H1 (cell line): ENCODE measurements at regions not wholly inside any gene's neighbourhood (a gene's known extent, or its start where the extent isn't known, plus 50 kb on each side); places are given as distances from the start of the nearest gene placed in this dataset.

Experiments used
- CTCF ChIA-PET: fragments of 300-600 bp; sonication (Branson Sonifier 250); formaldehyde crosslinking; loops from one replicate; lab custom pipeline; 2021; ENCODE audit not compliant: partially characterized antibody; lab: Charles Lee
- POLR2A ChIA-PET: fragments of 300-600 bp; sonication (Branson Sonifier 250); formaldehyde crosslinking; loops from one replicate; lab custom pipeline; 2021; ENCODE audit warnings: inconsistent platforms; ENCODE audit not compliant: partially characterized antibody; lab: Charles Lee
- DNase-seq, 2 experiments: peaks; one replicate each; pipeline versions ENCODE4 v3.0.0 to v3.0.0-alpha.2; 2010 to 2022; ENCODE audit warnings: low spot score in 2 of 2, low read depth in 1 of 2, mixed read lengths in 1 of 2
- FAIRE-seq: peaks from 2 replicates; lab custom pipeline; 2011; peaks lifted over from hg19 to GRCh38; lab: Jason Lieb, UNC
- H2AFZ ChIP-seq: 2 replicates; pipeline ENCODE4 v1.8.1; 2012; ENCODE audit warnings: low read length, inconsistent platforms
- H2AK5ac ChIP-seq: 2 replicates; pipeline ENCODE4 v1.6.1; 2013; ENCODE audit warnings: low read depth, low read length
- H2BK120ac ChIP-seq: replicated peaks from 2 replicates; pipeline ENCODE3; 2013; ENCODE audit warnings: low read depth, low read length, inconsistent platforms
- H2BK12ac ChIP-seq: 2 replicates; pipeline ENCODE4 v1.6.1; 2013; ENCODE audit warnings: low read depth, low read length
- H2BK15ac ChIP-seq: 2 replicates; pipeline ENCODE4 v1.6.1; 2013; ENCODE audit warnings: low read length
- H2BK20ac ChIP-seq: 2 replicates; pipeline ENCODE4 v1.6.1; 2013; ENCODE audit warnings: low read length
- H2BK5ac ChIP-seq: 2 replicates; pipeline ENCODE4 v1.6.1; 2013; ENCODE audit warnings: low read depth, low read length
- H3K14ac ChIP-seq: 2 replicates; pipeline ENCODE4 v1.6.1; 2013; ENCODE audit warnings: inconsistent platforms; ENCODE audit not compliant: insufficient read length
- H3K18ac ChIP-seq: 2 replicates; pipeline ENCODE4 v1.6.1; 2013; ENCODE audit warnings: low read length; ENCODE audit errors: extremely low read depth
- H3K23ac ChIP-seq: 2 replicates; pipeline ENCODE4 v1.6.1; 2013; ENCODE audit warnings: inconsistent platforms; ENCODE audit not compliant: insufficient read length
- H3K23me2 ChIP-seq: 2 replicates; pipeline ENCODE4 v1.6.1; 2013; ENCODE audit warnings: low read depth, low read length
- H3K27ac ChIP-seq: 2 replicates; pipeline ENCODE4 v1.6.1; 2011; ENCODE audit warnings: low read depth, low read length, inconsistent platforms
- H3K27me3 ChIP-seq, 4 experiments: replicated peaks in 1 of 4; 1 replicate in 1 of 4; 2 replicates in 3 of 4; pipeline versions ENCODE4 v1.6.1 to v1.8.1; 2011 to 2013; ENCODE audit warnings: low read length in 3 of 4, mild to moderate bottlenecking in 3 of 4, inconsistent platforms in 2 of 4, mixed read lengths in 2 of 4, moderate library complexity in 1 of 4; ENCODE audit not compliant: control insufficient read depth in 3 of 4, insufficient read depth in 3 of 4; ENCODE audit errors: extremely low read depth in 1 of 4
- H3K36me3 ChIP-seq, 4 experiments: 2 replicates each; pipeline versions ENCODE4 v1.6.1 to v1.8.1; 2011 to 2013; ENCODE audit warnings: mild to moderate bottlenecking in 4 of 4, low read length in 3 of 4, moderate library complexity in 2 of 4, control low read depth in 1 of 4, inconsistent platforms in 1 of 4; ENCODE audit not compliant: insufficient read depth in 4 of 4, control insufficient read depth in 2 of 4
- H3K4ac ChIP-seq: replicated peaks from 2 replicates; pipeline ENCODE3; 2013; ENCODE audit warnings: low read length, low read depth, mixed read lengths, inconsistent platforms; ENCODE audit not compliant: insufficient read length
- H3K4me1 ChIP-seq, 4 experiments: replicated peaks in 1 of 4; 1 replicate in 1 of 4; 2 replicates in 3 of 4; pipeline versions ENCODE4 v1.6.1 to v1.8.1; 2011 to 2013; ENCODE audit warnings: low read length in 3 of 4, inconsistent platforms in 2 of 4, mixed read lengths in 1 of 4; ENCODE audit not compliant: insufficient read depth in 4 of 4, control insufficient read depth in 3 of 4
- H3K4me2 ChIP-seq, 2 experiments: 2 replicates each; pipeline versions ENCODE4 v1.6.1 to v1.8.1; 2011 to 2013; ENCODE audit warnings: low read depth in 2 of 2, low read length in 2 of 2, control low read depth in 1 of 2, inconsistent platforms in 1 of 2, mild to moderate bottlenecking in 1 of 2; ENCODE audit not compliant: insufficient read depth in 1 of 2
- H3K4me3 ChIP-seq, 4 experiments: fragments of 200-600, 300-600 bp in 1 of 4; sonication (generic), shearing (Covaris generic), sonication (Bioruptor Twin) in 1 of 4; 2 replicates each; pipeline versions ENCODE4 v1.5.1 to v1.8.1; 2011 to 2016; ENCODE audit warnings: low read length in 4 of 4, low read depth in 3 of 4, control low read depth in 2 of 4, inconsistent platforms in 2 of 4, mild to moderate bottlenecking in 2 of 4, mixed read lengths in 1 of 4, moderate library complexity in 1 of 4; ENCODE audit not compliant: insufficient read depth in 2 of 4; ENCODE audit errors: extremely low read depth in 1 of 4
- H3K56ac ChIP-seq: replicated peaks from 2 replicates; pipeline ENCODE3; 2013; ENCODE audit warnings: low read depth, mild to moderate bottlenecking, mixed read lengths, low read length, inconsistent platforms; ENCODE audit not compliant: insufficient read length
- H3K79me1 ChIP-seq: 2 replicates; pipeline ENCODE4 v1.6.1; 2013; ENCODE audit warnings: low read depth, low read length, control low read depth
- H3K79me2 ChIP-seq, 2 experiments: 2 replicates each; pipeline versions ENCODE4 v1.6.1 to v1.8.1; 2012 to 2013; ENCODE audit warnings: low read length in 2 of 2, mild to moderate bottlenecking in 2 of 2, inconsistent platforms in 1 of 2; ENCODE audit not compliant: insufficient read depth in 2 of 2, control insufficient read depth in 1 of 2
- H3K9ac ChIP-seq, 4 experiments: replicated peaks in 1 of 4; 1 replicate in 1 of 4; 2 replicates in 3 of 4; pipeline versions ENCODE4 v1.6.1 to v1.8.1; 2011 to 2013; ENCODE audit warnings: low read depth in 3 of 4, low read length in 3 of 4, control low read depth in 2 of 4, mild to moderate bottlenecking in 2 of 4, moderate library complexity in 2 of 4, inconsistent platforms in 1 of 4; ENCODE audit errors: extremely low read depth in 1 of 4
- H3K9me3 ChIP-seq, 2 experiments: 2 replicates each; pipeline versions ENCODE4 v1.6.1 to v1.8.1; 2012 to 2013; ENCODE audit warnings: mild to moderate bottlenecking in 2 of 2, moderate library complexity in 2 of 2, control low read depth in 1 of 2, inconsistent platforms in 1 of 2, low read depth in 1 of 2, low read length in 1 of 2, mixed read lengths in 1 of 2; ENCODE audit not compliant: insufficient read depth in 2 of 2
- H4K20me1 ChIP-seq, 2 experiments: replicated peaks in 1 of 2; 2 replicates each; pipeline versions ENCODE3 to v1.8.1; 2011 to 2013; ENCODE audit warnings: inconsistent platforms in 2 of 2, low read length in 2 of 2, mild to moderate bottlenecking in 1 of 2; ENCODE audit not compliant: insufficient read depth in 2 of 2, control insufficient read depth in 1 of 2
- H4K5ac ChIP-seq: 2 replicates; pipeline ENCODE4 v1.6.1; 2013; ENCODE audit warnings: low read length, low read depth, mixed read lengths, inconsistent platforms; ENCODE audit not compliant: insufficient read length
- H4K8ac ChIP-seq: 2 replicates; pipeline ENCODE4 v1.8.0; 2013; ENCODE audit warnings: mild to moderate bottlenecking, moderate library complexity, low read length, inconsistent platforms; ENCODE audit not compliant: insufficient read depth; ENCODE audit errors: extremely low read depth
- H4K91ac ChIP-seq: replicated peaks from 2 replicates; pipeline ENCODE3; 2013; ENCODE audit warnings: low read length, mixed read lengths, inconsistent platforms; ENCODE audit not compliant: insufficient read length
- BCL11A ChIP-seq, 2 experiments: IDR thresholded peaks; one replicate each; pipeline ENCODE4 v1.6.1; 2011; ENCODE audit warnings: low read depth in 2 of 2, low read length in 2 of 2, mild to moderate bottlenecking in 2 of 2
- BRCA1 ChIP-seq: IDR thresholded peaks from 2 replicates; pipeline ENCODE4 v1.6.1; 2012; ENCODE audit warnings: low read depth, low read length, improper control_type of control experiment
- CBX8 ChIP-seq: fragments of 300-800, 300-1000 bp; sonication (generic); IDR thresholded peaks from 2 replicates; pipeline ENCODE4 v1.7.1; 2016; ENCODE audit warnings: low read depth, low read length, borderline replicate concordance
- EGR1 ChIP-seq: IDR thresholded peaks from 2 replicates; pipeline ENCODE4 v1.6.1; 2011; ENCODE audit warnings: low read depth, low read length, borderline replicate concordance
- SIX5 ChIP-seq: IDR thresholded peaks from 2 replicates; pipeline ENCODE4 v1.6.1; 2011; ENCODE audit warnings: mild to moderate bottlenecking, low read depth, low read length
- SP1 ChIP-seq: IDR thresholded peaks from 2 replicates; pipeline ENCODE4 v1.6.1; 2011; ENCODE audit warnings: low read depth, low read length
- SRF ChIP-seq: IDR thresholded peaks from 2 replicates; pipeline ENCODE4 v1.6.1; 2011; ENCODE audit warnings: mild to moderate bottlenecking, low read depth, low read length, moderate library complexity
- YY1 ChIP-seq: IDR thresholded peaks from 2 replicates; pipeline ENCODE4 v1.6.1; 2011; ENCODE audit warnings: low read depth, mild to moderate bottlenecking, low read length
- ZNF274 ChIP-seq: IDR thresholded peaks from 2 replicates; pipeline ENCODE4 v1.7.0; 2012; ENCODE audit warnings: low read length, borderline replicate concordance; ENCODE audit errors: extremely low read depth
- WGBS, 2 experiments: shearing (Covaris generic) in 1 of 2; methylation state at CpG; one replicate each; pipeline versions ENCODE4 v1.1.6 to v1.1.7; 2013 to 2015; ENCODE audit warnings: low lambda C conversion rate in 2 of 2, mixed read lengths in 2 of 2, inconsistent platforms in 1 of 2, low coverage in 1 of 2, missing lambda C conversion rate in 1 of 2; ENCODE audit not compliant: insufficient replicate concordance in 2 of 2, insufficient coverage in 1 of 2, insufficient read length in 1 of 2; ENCODE audit errors: extremely low coverage in 1 of 2, missing lambda C conversion rate in 1 of 2; 5-methylcytosine and 5-hydroxymethylcytosine counted together
- TF ChIP-seq, protein P1 (sequence below), 3 experiments: IDR thresholded peaks; 1 replicate in 2 of 3; 2 replicates in 1 of 3; pipeline versions ENCODE4 v1.5.1 to v1.6.1; 2011; ENCODE audit warnings: low read length in 3 of 3, mild to moderate bottlenecking in 3 of 3, inconsistent platforms in 2 of 3, low read depth in 1 of 3, moderate library complexity in 1 of 3; ENCODE audit not compliant: insufficient read depth in 1 of 3; ENCODE audit errors: control extremely low read depth in 1 of 3

DNA sequence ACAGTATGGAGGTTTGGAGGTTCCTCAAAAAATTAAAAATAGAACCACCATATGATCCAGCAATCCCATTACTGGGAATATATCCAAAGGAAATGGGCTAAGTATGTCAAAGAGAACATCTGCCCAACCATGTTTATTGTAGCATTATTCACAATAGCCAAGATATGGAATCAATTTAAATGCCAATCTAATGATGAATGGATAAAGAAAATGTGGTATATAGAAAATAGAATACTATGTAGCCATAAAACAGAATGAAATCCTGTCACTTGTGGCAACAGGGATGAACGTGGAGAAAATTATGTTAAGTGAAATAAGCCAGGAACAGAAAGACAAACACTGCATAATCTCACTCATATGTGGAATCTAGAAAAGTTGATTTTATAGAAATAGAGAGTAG lies 201.7 kb upstream of the AJAP1 start:
- H4K91ac ChIP-seq: no peak overlapping the region
- H3K4me2 ChIP-seq: no peak overlapping the region
- no peak overlapping the region for H2BK120ac ChIP-seq
- peaks cover 9 to 25% of the 10 kb centered on the region in 2 experiments; a peak in 3 of 4 replicates for H3K9me3 ChIP-seq
- H3K36me3 ChIP-seq: no peaks in the 10 kb centered on the region
- POLR2A ChIA-PET: no interaction called here
- TF ChIP-seq SP1: no peak
- TF ChIP-seq YY1: no peak
- no peak for TF ChIP-seq BRCA1
- TF ChIP-seq EGR1: no peak
- TF ChIP-seq SIX5: no peak
- TF ChIP-seq SRF: no peak
- no peak for TF ChIP-seq CBX8
- TF ChIP-seq ZNF274: no peak
- TF ChIP-seq BCL11A (IDR thresholded peaks at IDR 0.05; ENCODE audit: low read depth in 2 of 2, low read length in 2 of 2): no peak
- TF ChIP-seq, protein P1, sequence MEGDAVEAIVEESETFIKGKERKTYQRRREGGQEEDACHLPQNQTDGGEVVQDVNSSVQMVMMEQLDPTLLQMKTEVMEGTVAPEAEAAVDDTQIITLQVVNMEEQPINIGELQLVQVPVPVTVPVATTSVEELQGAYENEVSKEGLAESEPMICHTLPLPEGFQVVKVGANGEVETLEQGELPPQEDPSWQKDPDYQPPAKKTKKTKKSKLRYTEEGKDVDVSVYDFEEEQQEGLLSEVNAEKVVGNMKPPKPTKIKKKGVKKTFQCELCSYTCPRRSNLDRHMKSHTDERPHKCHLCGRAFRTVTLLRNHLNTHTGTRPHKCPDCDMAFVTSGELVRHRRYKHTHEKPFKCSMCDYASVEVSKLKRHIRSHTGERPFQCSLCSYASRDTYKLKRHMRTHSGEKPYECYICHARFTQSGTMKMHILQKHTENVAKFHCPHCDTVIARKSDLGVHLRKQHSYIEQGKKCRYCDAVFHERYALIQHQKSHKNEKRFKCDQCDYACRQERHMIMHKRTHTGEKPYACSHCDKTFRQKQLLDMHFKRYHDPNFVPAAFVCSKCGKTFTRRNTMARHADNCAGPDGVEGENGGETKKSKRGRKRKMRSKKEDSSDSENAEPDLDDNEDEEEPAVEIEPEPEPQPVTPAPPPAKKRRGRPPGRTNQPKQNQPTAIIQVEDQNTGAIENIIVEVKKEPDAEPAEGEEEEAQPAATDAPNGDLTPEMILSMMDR (IDR thresholded peaks at IDR 0.05; ENCODE audit: control extremely low read depth in 1 of 3, insufficient read depth in 1 of 3, low read depth in 1 of 3, low read length in 3 of 3): no peak
- TF ChIP-seq, all 59 proteins: peak for 0
- no peaks in the 10 kb centered on the region for H4K20me1 ChIP-seq
- no peaks in the 10 kb centered on the region for H3K79me1 ChIP-seq
- no peak overlapping the region for H3K27ac ChIP-seq
- H4K8ac ChIP-seq: no peak overlapping the region
- no peak overlapping the region for H3K4ac ChIP-seq
- no peak overlapping the region for H3K56ac ChIP-seq
- H3K23me2 ChIP-seq: no peaks in the 10 kb centered on the region
- H2BK5ac ChIP-seq: no peak overlapping the region
- no peak for DNase-seq
- 76% methylated on average over 1 of the region's 1 CpG; no CpG with 5 or more reads in 1 of the 2 experiments for WGBS, 2 experiments
- no peak overlapping the region for H3K23ac ChIP-seq
- H3K9ac ChIP-seq: no peak overlapping the region
- H2AFZ ChIP-seq: no peak overlapping the region
- H3K79me2 ChIP-seq: no peaks in the 10 kb centered on the region
- no peak overlapping the region for H2BK20ac ChIP-seq
- H2BK12ac ChIP-seq: no peak overlapping the region
- no peak for FAIRE-seq
- H3K18ac ChIP-seq: no peak overlapping the region
- no peak overlapping the region for H4K5ac ChIP-seq
- H3K4me1 ChIP-seq: peaks cover 0 to 6% (median 2%) of the 10 kb centered on the region in 4 experiments; a peak in 4 of 7 replicates
- CTCF ChIA-PET: no interaction called here
- H2BK15ac ChIP-seq: no peak overlapping the region
- H3K27me3 ChIP-seq: no peaks in the 10 kb centered on the region; a peak in 1 of 7 replicates
- no peak overlapping the region for H2AK5ac ChIP-seq
- no peak overlapping the region for H3K4me3 ChIP-seq
- no peak overlapping the region for H3K14ac ChIP-seq
